GM19099 (cell line): ENCODE measurements at regions not wholly inside any gene's neighbourhood (a gene's known extent, or its start where the extent isn't known, plus 50 kb on each side); places are given as distances from the start of the nearest gene placed in this dataset.

Experiments used
- POLR2A ChIP-seq: IDR thresholded peaks from 3 replicates; pipeline ENCODE4 v1.6.1; 2011; ENCODE audit warnings: low read depth; ENCODE audit not compliant: insufficient read length; ENCODE audit errors: extremely low read depth

DNA sequence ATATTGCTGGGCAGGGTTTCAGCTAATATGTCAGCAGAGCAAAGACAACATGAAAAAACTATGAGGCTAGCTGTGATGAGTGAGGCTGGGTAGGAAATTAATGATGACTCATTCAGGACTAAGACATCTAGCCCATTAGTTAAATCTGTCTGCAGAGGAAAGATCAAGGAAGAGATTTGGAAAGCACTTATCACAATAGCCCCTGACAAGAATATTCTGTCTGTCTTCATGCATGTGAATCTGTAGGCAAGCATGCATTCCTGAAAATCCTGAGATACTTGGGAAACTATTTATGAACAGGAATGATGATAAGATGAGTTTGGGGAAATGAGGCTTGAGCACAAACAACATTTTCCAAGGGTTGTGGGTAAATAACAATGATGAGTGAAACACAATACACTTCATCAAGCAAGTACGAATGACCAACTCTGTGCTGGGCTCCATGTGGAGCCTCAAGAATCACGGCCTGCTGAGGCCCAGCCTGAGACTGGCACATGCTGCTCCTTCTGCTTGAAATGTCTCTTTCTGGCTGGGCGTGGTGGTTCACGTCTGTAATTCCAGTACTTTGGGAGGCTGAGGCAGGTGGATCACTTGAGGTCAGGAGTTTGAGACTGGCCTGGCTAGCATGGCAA lies 96.5 kb upstream of the ASIC2 start:
- TF ChIP-seq POLR2A = no peak

- no peak for TF ChIP-seq POLR2A
These were observed 97.5 kb upstream of the ASIC2 start for GRCh38 chr17:33390479-33391176.

- TF ChIP-seq POLR2A = no peak
These were observed 103.7 kb upstream of the ASIC2 start for GRCh38 chr17:33396818-33397217.

- TF ChIP-seq POLR2A = no peak
These were observed 105.3 kb upstream of the ASIC2 start for GRCh38 chr17:33398386-33398785.

- TF ChIP-seq POLR2A = no peak
These were observed 108.2 kb upstream of the ASIC2 start for GRCh38 chr17:33401249-33401648.

- TF ChIP-seq POLR2A = no peak
These were observed 110.1 kb upstream of the ASIC2 start for GRCh38 chr17:33403194-33403593.

DNA sequence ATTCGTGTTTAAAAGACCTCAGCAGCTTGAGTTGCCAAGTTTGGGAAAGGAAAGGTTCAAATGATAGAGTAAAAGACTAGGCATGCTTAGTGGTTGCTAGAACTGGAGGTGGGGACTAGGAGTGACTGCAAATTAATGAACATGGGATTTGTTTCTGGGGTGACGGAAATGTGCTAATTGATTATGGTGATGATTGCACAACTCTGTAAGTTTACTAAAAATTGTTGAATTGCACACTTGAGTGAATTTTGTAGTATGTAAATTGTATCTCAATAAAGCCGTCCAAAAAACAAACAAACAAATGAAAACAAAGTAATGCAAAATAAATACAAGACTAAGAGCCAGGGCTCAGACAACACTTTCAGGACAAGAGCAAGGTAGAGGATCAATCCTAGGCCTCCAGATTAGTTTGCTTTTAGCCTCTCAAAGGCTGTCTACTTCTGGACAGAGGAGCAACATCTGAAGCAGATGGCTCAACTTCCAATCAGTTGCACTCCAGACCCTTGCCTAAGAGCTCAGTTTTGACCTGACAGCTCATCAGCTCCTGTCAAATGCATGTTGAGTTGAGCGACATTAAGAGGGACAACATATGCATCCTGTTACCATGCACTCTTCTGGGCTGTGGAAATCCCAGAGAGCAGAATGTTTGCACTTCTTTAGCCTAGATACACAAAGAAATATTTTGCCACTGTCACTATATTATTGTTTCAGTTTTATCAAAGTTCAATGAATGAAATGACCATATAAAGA lies 111.2 kb upstream of the ASIC2 start:
- no peak for TF ChIP-seq POLR2A

DNA sequence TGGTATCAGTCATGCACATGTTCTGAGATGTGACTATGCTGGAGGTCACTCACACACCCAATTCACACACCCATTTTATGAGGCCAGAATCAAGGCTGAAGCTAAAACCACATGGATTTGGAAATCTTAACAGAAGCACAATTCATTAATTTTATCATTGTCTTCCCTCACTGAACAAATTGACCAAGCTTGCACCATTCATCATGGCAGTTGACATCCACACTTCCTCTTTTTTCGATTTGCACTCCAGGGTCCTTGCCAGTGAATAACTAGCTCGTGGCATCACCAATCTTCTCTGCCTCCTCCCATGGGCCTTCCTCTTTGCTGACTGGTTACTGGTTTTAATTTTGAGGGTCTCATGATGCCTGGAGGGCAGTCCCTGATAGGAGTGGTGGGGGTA lies 123.0 kb upstream of the ASIC2 start:
- TF ChIP-seq POLR2A = no peak

- no peak for TF ChIP-seq POLR2A
These were observed 128.8 kb upstream of the ASIC2 start for GRCh38 chr17:33421933-33422332.

GRCh38 chr17:33433581-33433980 lies 140.5 kb upstream of the ASIC2 start:
- no peak for TF ChIP-seq POLR2A

DNA sequence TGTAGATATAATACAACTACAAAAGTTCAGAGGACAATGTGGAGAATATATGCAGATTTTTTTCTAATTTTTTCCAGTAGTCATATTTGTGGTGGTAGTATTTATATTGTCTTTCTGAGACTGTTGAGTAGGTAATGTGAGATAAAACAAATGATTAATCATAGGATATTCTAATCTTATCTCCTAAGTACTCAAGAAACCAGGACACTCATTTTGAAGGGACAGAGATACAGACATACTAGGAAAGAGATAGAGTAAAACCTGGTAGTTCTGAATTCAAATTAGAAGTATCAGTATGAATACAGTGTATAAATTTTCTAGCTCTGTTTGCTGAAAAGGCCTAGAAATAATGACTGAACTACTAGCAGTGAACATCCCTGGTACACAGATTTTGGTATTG lies 141.7 kb upstream of the ASIC2 start:
- no peak for TF ChIP-seq POLR2A

GRCh38 chr17:33435721-33436301 lies 142.7 kb upstream of the ASIC2 start:
- no peak for TF ChIP-seq POLR2A

GRCh38 chr17:33436321-33436720 lies 143.2 kb upstream of the ASIC2 start:
- no peak for TF ChIP-seq POLR2A

DNA sequence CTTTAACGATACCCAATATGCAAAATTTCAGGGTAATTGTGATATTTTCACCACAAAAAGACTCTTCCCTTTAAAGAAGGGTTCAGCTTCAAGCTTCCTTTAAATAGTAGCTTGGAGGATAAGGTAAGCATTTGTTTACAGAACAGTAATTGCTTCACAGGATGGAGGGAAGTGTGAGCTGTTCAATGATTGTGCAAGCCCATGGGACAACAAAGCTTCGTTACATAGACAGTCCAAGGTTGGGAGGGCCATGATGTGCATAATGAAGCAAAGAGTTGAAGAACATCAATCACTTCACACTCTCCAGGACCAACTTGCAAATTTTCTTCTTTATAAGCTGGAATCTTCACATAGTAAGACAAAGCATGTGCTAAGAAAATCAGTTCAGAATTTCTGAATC lies 145.0 kb upstream of the ASIC2 start:
- TF ChIP-seq POLR2A = no peak

DNA sequence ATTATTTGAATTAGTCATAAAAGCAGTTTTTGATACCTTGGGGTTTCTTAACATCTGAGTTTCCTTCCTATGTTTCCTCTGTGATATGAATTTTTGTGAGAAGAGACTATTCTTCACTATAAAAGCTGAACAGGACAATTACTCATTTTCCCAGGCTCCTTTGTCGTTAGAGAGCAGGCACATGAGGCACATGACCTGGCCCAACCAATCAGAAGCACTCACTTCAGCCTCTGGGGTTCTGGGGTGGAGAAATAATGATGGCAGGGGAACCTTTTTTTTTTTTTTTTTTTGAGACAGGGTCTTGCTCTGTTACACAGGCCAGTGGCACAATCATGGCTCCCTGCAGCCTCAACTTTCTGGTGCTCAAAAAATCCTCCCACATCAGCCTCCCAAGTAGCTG lies 145.5 kb upstream of the ASIC2 start:
- no peak for TF ChIP-seq POLR2A

DNA sequence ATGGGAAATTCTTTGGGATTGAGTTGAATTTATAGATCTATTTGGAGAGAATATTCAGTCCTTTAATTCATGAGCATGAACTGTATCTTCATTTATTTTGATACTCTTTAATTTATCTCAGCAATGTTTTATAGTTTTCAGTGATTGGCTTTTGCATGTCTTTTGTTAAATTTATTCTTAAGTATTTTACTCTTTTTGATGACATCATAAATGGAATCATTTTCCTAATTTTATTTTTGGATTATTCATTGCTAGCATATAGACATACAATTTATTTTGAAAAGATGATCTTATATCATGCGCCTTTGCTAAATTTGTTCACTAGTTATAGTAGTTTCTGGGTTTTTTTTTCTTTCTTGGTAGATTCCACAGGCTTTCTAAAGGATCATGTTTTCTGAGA lies 149.2 kb upstream of the ASIC2 start:
- no peak for TF ChIP-seq POLR2A
